ENCODE measurements at regions not wholly inside any gene's neighbourhood (a gene's known extent, or its start where the extent isn't known, plus 50 kb on each side); places are given as distances from the start of the nearest gene placed in this dataset.

DNA sequence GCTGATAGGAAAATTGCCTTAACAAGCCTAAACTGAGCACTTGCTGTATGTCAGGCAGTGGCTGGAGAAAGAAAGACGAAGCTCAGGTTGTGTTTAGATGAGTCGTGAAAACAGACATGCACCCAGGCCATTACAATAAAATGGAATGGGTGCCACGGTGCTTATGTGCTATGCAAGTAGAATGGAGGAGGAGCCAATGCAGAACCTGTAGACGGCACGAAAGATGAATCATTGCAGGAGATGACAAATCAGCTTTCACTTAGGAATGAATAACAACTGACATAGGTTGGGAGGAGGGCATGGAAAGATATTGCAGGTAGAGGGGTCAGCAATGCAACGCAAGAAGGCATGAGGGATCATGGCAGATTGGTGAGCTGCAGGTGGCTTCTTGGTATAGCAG lies 61.2 kb upstream of the ARHGAP21 start:
- no peak for DNase-seq
- intact Hi-C loops (cut with DNase I; ENCODE audit: low total_unique reads), result no loop called here
- Histone ChIP-seq H3K27me3 (no peaks in the 10 kb centered on the region), H3K4me3 (no peak overlapping the region), H3K4me1 (no peaks in the 10 kb centered on the region), H3K36me3 (ENCODE audit: low read depth, missing control alignments) (no peaks in the 10 kb centered on the region), H3K27ac (no peak overlapping the region), H3K9me3 (no peaks in the 10 kb centered on the region)
- WGBS, 2 donors, result 87 to 92% methylated on average over 6 of the region's 6 CpGs
- no peak for TF ChIP-seq POLR2A (IDR thresholded peaks at IDR 0.05)
- TF ChIP-seq, protein P1, sequence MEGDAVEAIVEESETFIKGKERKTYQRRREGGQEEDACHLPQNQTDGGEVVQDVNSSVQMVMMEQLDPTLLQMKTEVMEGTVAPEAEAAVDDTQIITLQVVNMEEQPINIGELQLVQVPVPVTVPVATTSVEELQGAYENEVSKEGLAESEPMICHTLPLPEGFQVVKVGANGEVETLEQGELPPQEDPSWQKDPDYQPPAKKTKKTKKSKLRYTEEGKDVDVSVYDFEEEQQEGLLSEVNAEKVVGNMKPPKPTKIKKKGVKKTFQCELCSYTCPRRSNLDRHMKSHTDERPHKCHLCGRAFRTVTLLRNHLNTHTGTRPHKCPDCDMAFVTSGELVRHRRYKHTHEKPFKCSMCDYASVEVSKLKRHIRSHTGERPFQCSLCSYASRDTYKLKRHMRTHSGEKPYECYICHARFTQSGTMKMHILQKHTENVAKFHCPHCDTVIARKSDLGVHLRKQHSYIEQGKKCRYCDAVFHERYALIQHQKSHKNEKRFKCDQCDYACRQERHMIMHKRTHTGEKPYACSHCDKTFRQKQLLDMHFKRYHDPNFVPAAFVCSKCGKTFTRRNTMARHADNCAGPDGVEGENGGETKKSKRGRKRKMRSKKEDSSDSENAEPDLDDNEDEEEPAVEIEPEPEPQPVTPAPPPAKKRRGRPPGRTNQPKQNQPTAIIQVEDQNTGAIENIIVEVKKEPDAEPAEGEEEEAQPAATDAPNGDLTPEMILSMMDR (IDR thresholded peaks at IDR 0.05), result no peak

DNA sequence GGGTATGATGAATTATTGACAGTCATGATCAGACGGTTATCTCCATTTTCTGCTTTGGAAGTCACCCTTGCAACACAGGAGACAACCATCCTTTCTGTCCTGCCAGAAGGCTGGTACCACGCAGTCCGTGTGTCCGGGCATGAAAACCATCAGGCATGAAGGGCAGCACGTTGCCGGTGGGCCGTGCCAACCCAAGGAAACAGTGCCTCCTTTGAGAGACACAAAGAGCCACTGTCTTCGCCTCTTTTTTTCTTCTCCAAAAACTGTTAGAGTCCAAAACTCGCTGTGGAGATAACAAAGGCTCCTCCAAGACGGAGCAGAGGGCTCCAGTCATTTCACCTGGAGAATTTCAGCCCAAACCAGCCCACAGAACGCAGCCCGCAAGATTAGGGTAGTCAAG lies 60.4 kb upstream of the ARHGAP21 start:
- WGBS, 2 donors, result 58 to 85% methylated on average over 12 of the region's 12 CpGs
- no peaks in the 10 kb centered on the region for H3K36me3 ChIP-seq (ENCODE audit: low read depth, missing control alignments)
- intact Hi-C loops (cut with DNase I; ENCODE audit: low total_unique reads), result no loop called here
- no peak overlapping the region for H3K4me3 ChIP-seq
- TF ChIP-seq, protein P1 (IDR thresholded peaks at IDR 0.05), result no peak
- no peak for TF ChIP-seq POLR2A (IDR thresholded peaks at IDR 0.05)
- no peaks in the 10 kb centered on the region for H3K4me1 ChIP-seq
- DNase-seq, result peak; percentile 55
- H3K27ac ChIP-seq, result no peak overlapping the region
- H3K9me3 ChIP-seq, result no peaks in the 10 kb centered on the region
- H3K27me3 ChIP-seq, result no peaks in the 10 kb centered on the region

GRCh38 chr10:24783504-24783903 lies 59.8 kb upstream of the ARHGAP21 start:
- H3K27ac ChIP-seq, result no peak overlapping the region
- intact Hi-C loops (cut with DNase I; ENCODE audit: low total_unique reads), result no loop called here
- no peaks in the 10 kb centered on the region for H3K9me3 ChIP-seq
- TF ChIP-seq POLR2A (IDR thresholded peaks at IDR 0.05), result no peak
- TF ChIP-seq, protein P1 (IDR thresholded peaks at IDR 0.05), result no peak
- no peak for DNase-seq
- 77 to 79% methylated on average over 4 of the region's 4 CpGs for WGBS, 2 donors
- H3K4me3 ChIP-seq, result no peak overlapping the region
- no peaks in the 10 kb centered on the region for H3K4me1 ChIP-seq
- no peaks in the 10 kb centered on the region for H3K36me3 ChIP-seq (ENCODE audit: low read depth, missing control alignments)
- H3K27me3 ChIP-seq, result no peaks in the 10 kb centered on the region

- intact Hi-C loops (cut with DNase I; ENCODE audit: low total_unique reads), result no loop called here
- H3K4me3 ChIP-seq, result no peak overlapping the region
- no peaks in the 10 kb centered on the region for H3K4me1 ChIP-seq
- H3K36me3 ChIP-seq (ENCODE audit: low read depth, missing control alignments), result no peaks in the 10 kb centered on the region
- no peaks in the 10 kb centered on the region for H3K9me3 ChIP-seq
- 88 to 91% methylated on average over 1 of the region's 1 CpG for WGBS, 2 donors
- H3K27ac ChIP-seq, result no peak overlapping the region
- no peak for TF ChIP-seq POLR2A (IDR thresholded peaks at IDR 0.05)
- TF ChIP-seq, protein P1 (IDR thresholded peaks at IDR 0.05), result no peak
- no peaks in the 10 kb centered on the region for H3K27me3 ChIP-seq
- DNase-seq, result no peak
These were observed 56.0 kb upstream of the ARHGAP21 start for GRCh38 chr10:24779737-24780136.

GRCh38 chr10:24778298-24778697 lies 54.6 kb upstream of the ARHGAP21 start:
- H3K36me3 ChIP-seq (ENCODE audit: low read depth, missing control alignments), result no peaks in the 10 kb centered on the region
- no peak for DNase-seq
- TF ChIP-seq, protein P1 (IDR thresholded peaks at IDR 0.05), result no peak
- no peak for TF ChIP-seq POLR2A (IDR thresholded peaks at IDR 0.05)
- no peaks in the 10 kb centered on the region for H3K27me3 ChIP-seq
- H3K27ac ChIP-seq, result no peak overlapping the region
- H3K4me3 ChIP-seq, result no peak overlapping the region
- intact Hi-C loops (cut with DNase I; ENCODE audit: low total_unique reads), result no loop called here
- 96 to 97% methylated on average over 7 of the region's 7 CpGs for WGBS, 2 donors
- no peaks in the 10 kb centered on the region for H3K9me3 ChIP-seq
- H3K4me1 ChIP-seq, result no peaks in the 10 kb centered on the region
